GM08714 (cell line): ENCODE measurements at regions not wholly inside any gene's neighbourhood (a gene's known extent, or its start where the extent isn't known, plus 50 kb on each side); places are given as distances from the start of the nearest gene placed in this dataset.
"Not testable (repeated sequence)": the region's sequence is repeated elsewhere in the genome, so short reads cannot be mapped to it uniquely, and the experiment has no call there.

Source experiments
- H3K4me3 ChIP-seq: fragments of 200-500 bp; sonication (Bioruptor generic); 2 replicates; pipeline ENCODE4 v1.5.1; 2014; ENCODE audit warnings: mild to moderate bottlenecking, low read length, inconsistent platforms
- ZNF274 ChIP-seq: IDR thresholded peaks from 2 replicates; pipeline ENCODE4 v1.6.1; 2012; ENCODE audit warnings: mild to moderate bottlenecking, low read depth, low read length

DNA sequence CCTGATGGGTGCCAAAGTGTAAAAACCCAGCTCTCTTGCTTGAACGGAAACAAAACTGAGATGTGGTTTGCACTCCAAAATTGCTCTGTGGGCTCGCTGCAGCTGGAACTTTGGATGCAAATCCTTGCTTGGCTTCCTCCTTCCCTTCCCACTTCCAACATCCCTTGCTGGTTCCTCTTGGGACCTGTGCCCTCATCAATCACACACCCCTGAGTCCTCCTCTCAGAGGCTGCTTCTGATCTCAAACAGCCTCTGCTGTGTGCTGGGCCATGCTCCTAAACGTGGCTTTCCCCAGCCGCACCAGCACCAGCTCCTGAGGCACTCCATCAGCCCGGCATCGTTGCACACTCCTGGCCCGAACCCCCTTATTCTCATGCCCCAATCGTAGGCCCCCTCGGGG lies 124.3 kb upstream of the RAB4A start:
- no peak overlapping the region for H3K4me3 ChIP-seq
- no peak for TF ChIP-seq ZNF274

DNA sequence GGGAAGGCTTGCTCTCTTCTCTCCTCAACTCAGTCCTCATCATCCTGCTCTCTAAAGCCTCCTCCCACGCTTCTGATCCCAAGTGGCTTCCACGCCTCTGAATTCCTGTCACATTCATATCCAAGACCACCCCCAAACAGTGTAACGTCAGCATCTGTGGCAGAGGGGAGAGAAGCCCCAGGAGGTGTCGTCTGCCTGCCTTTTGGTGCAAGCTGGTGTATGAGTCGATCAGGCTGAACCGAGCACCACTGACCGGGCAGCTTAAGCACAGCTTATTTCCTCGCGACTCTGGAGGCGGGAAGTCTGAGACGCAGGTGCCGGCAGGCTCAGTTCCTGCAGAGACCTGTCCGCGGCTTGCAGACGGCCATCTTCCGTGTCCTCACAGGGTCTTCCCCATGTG lies 123.8 kb upstream of the RAB4A start:
- no peak for TF ChIP-seq ZNF274

DNA sequence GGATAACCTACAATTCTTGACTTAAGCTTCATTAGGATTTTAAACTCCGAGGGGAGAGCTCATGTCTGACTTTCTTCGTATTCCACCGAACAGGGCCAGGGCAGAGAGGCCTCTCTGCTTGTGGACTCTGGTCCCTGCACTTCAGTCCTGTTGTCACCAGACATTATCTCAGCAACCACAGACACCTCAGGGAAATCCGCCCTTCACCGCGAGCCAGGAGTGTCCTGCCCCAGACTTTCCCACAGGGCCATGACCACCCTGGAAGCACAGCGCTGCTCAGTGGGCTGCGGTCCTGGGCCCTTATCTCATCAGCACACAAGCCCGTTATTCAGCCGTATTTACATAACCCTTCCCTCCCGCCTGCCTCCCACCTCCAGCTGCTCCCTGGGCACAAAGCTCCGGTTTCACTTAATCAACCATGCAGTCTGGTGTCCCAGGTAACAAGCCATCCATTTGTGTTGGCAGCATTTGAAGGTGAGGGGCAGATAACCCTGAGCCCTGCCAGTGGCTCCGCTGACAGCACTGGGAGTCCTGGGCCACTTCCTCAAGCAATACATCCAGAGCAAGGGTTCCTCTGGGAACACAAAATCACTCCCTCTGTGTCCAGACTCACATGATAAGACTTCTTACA lies 122.8 kb upstream of the RAB4A start:
- no peak overlapping the region for H3K4me3 ChIP-seq
- TF ChIP-seq ZNF274 = no peak

More for the DNA sequence above, 123.8 kb upstream of the RAB4A start:
- H3K4me3 ChIP-seq = no peak overlapping the region

DNA sequence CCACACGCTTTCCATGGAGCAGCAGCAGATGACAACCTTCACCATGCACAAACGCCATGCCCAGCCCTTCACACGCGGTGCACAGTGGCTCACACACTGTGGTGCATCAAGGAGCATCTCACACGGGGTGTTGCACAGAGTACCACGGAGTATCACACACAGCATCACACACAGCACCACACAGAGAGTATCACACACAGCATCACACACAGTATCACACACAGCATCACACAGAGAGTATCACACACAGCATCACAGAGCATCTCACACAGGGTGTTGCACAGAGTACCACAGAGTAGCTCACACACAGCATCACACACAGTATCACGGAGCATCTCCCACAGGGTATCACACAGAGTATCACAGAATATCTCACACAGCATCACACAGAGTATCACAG lies 122.2 kb upstream of the RAB4A start:
- H3K4me3 ChIP-seq = no peak overlapping the region
- no peak for TF ChIP-seq ZNF274

DNA sequence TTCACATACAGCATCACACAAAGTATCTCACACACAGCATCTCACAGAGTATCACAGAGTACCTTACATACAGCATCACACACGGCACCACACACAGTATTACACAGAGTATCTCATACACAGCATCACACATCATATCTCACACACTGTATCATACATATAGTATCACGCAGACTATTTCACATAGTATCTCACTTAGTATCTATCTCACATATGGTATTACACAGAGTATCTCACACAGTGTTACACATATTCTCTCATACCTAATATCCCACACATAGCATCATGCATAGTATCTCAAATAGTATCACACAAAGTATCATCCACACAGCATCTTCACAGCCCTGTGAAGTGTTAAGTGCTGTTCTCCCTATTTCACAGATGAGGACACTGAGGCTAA lies 121.5 kb upstream of the RAB4A start:
- TF ChIP-seq ZNF274 = no peak
- H3K4me3 ChIP-seq = no peak overlapping the region

DNA sequence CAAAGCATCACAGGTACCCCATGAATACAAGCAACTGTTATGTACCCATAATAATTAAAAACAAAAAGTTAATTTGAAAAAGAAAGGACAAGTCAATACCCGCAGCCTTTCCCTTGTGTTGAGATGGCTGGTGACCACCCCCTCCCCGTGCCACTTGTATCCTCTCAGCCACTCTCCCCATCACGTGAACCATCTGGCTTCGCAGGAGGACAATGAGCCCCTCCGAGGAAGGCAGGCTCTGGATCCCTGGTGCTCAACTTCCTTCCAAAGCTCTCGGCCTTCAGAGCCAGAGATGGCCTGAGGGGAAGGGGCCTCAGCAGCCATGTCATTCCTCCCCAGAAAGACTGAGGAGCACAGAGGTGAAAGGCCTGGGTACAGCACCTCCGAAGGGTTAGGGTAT lies 120.4 kb upstream of the RAB4A start:
- no peak overlapping the region for H3K4me3 ChIP-seq
- TF ChIP-seq ZNF274 = no peak

DNA sequence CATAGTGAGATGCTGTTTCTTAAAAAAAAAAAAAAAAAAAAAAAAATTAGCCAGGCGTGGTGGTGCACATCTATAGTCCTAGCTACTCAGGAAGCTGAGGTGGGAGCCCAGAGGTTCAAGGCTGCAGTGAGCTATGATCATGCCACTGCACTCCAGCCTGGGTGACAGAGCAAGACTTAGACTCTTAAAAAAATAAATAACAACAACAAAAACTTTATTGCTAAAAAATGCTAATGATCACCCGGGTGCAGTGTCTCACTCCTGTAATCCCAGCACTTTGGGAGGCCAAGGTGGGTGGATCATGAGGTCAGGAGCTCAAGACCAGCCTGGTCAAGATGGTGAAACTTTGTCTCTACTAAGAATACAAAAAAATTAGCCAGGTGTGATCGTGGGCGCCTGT lies 119.5 kb upstream of the RAB4A start:
- not testable (repeated sequence) for H3K4me3 ChIP-seq

DNA sequence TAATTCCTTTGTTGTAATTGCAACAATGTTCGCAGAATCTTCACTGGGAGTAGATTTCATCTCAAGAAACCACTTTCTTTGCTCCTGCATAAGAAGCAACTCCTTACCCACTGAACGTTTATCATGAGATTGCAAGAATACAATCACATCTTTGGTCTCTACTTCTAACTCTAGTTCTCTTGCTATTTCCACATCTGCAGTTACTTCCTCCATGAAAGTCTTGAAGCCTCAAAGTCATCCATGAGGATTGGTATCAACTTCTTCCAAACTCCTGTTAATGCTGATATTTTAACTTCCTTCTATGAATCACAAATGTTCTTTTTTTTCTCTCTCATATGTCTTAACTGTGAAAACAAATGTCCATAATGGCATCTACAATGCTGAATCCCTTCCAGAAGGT lies 118.6 kb upstream of the RAB4A start:
- H3K4me3 ChIP-seq = no peak overlapping the region
- TF ChIP-seq ZNF274 = no peak

DNA sequence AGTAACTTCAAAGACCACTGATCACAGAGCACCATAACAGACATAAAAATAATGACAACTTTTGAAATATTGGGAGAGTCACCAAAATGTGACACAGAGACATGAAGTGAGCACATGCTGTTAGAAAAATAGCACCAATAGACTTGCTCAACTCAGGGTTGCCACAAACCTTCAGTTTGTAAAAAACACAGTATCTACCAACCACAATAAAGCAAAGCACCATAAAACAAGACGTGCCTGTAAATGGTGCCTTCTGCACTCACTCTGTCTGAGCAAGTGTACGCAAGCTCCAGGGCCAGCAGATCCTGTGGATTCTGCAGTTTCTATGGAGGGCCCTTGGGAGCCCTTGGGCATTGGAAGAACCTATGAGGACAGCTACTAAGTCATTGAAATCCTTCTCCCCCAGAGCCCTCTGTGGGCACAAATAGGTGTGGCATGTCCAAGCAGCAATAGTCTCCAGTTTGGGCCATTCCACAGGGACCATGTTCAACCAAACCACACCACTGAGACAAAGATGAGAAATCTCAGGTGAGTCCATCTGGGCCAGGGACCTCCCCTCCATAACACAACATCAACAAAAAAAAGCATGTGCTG lies 116.9 kb upstream of the RAB4A start:
- no peak for TF ChIP-seq ZNF274
- no peak overlapping the region for H3K4me3 ChIP-seq

DNA sequence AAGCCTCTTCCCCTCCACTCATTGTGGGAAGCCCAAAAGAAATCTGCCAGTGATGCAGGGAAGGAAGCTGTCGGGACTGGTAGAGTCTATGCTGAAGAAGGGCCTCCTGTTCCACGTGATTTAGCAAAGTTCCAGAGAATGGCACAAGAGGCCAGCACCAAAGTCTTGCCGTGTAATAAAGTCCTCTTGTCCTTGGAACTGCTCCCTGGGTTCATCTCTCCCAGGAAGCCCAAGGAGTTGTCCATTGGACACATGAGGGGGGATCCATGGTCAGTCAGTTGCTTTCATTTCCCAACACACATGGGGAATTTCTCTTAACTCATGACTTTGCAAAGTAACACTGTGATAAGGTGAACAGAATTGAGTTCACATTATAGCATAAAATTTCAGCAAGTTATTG lies 116.1 kb upstream of the RAB4A start:
- no peak for TF ChIP-seq ZNF274
- no peak overlapping the region for H3K4me3 ChIP-seq

DNA sequence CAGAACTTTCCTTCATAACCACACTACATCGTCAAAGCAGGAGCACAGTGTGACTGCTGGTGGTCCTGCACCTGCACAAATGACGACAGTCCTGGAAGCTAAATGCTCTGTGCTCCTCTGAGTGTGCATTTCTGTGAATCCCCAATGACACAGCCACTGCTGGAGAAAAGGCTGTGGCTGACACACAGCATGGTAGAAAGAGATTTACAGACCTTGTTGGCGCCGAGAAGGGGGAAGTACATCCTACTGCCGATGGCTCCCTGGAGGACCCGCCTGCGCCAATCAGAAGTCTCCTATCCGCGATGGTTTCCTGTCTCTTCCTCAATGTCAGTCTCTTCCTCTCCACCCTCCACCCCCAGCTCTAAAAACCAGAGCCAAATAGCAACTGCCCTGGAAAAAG lies 115.4 kb upstream of the RAB4A start:
- H3K4me3 ChIP-seq = no peak overlapping the region
- no peak for TF ChIP-seq ZNF274

DNA sequence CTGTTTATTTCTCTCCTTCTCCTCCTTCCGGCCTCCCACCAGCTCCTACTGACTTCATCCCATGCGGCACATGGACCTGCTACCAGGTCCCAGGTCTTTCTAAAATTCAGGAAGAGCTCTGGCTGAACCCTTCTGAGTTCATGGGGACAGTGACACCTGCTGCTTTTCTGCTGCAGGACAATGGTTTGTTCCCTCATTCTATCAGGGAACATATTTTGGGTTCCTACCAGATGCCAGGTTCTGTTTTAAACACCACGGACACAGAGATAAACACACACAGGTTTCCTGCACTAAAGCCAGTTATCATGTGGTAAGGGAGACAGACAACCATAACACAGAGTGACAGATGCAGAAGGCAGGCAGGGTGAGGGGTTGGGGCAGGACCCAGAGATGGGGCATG lies 114.0 kb upstream of the RAB4A start:
- no peak for TF ChIP-seq ZNF274
- H3K4me3 ChIP-seq = no peak overlapping the region

DNA sequence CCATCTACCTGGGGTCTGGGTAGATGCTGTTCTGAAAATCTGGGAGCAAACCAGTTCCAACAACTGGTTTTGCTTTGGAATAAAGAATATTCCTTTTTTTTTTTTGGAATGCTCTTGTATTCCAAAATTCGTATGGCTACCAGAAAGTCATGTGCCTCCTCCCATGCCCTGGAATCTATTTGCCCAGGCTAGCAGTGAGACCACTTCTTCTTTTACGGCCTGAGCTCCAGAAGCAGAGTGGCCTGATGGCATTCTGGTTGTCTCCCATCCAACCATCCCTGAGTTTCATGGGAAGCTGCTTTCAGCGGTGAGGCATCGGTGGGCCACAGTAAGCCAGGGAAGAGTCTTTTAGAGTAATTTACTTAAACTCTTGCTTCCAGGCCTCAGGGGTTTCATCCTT lies 113.4 kb upstream of the RAB4A start:
- no peak for TF ChIP-seq ZNF274
- no peak overlapping the region for H3K4me3 ChIP-seq

DNA sequence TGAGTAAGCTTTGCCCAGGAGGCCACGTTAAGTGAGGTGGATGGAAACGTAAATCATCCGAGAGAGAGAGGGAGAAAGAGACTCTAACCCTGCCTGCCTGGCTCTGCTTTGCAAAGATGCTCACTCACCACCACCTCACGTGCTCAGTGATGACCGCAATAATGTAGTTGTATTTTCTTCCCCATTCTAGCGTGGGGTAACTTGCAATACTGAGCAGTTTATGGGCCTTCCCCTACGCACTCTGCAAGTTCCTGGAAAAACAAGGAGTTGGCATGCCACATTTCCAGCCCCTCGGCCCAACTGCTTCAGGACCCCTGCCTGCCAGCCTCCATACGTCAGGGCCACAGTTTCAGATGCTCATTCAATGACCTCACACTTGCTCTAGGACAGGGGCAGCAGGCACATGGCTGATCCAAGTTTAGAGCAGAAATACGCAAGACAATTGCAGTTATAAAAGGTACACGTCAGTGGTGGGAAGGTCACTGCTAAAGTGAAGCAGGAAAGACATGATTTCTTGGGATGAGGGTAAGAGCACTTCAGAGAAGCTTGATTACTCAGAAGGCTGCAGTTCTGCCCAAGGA lies 112.5 kb upstream of the RAB4A start:
- no peak for TF ChIP-seq ZNF274

DNA sequence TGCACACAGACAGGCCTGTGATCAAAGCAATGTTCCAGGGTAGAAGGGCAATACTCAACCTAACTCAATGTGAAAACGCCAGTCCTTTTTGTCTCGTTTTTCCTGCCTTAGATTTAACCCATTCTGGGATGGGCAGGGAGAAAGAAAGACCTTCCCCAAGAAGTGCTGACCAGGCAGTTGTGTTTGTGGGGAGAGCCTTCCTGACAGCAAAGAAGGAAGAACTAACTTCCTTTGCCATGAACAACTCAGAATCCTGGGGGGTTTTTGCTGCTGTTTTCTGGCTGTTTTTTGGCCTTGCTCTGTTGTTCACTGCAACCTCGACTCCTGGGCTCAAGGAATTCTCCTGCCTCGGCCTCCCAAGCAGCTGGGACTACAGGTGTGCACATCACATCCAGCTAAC lies 112.0 kb upstream of the RAB4A start:
- no peak for TF ChIP-seq ZNF274
- H3K4me3 ChIP-seq = no peak overlapping the region

More for the DNA sequence above, 112.5 kb upstream of the RAB4A start:
- no peak overlapping the region for H3K4me3 ChIP-seq
